B cell (primary cell): ENCODE measurements at regions not wholly inside any gene's neighbourhood (a gene's known extent, or its start where the extent isn't known, plus 50 kb on each side); places are given as distances from the start of the nearest gene placed in this dataset.

Experiments used
- CTCF ChIP-seq: fragments of 200-600 bp; IDR thresholded peaks from one replicate; pipeline ENCODE4 v1.8.0; 2022; ENCODE audit warnings: antibody characterized with exemption, mild to moderate bottlenecking
- EZH2 ChIP-seq: IDR thresholded peaks from 2 replicates; pipeline ENCODE4 v1.6.1; 2012; ENCODE audit warnings: borderline replicate concordance, low read depth, mild to moderate bottlenecking, moderate library complexity, low read length; ENCODE audit not compliant: insufficient read depth, poor library complexity, severe bottlenecking

- TF ChIP-seq CTCF (no peak), EZH2 (no peak)
Observed at GRCh38 chr6:138666636-138667035, 106.9 kb upstream of the CCDC28A start.
